Ascending aorta (tissue), 2 donors: ENCODE measurements at regions not wholly inside any gene's neighbourhood (a gene's known extent, or its start where the extent isn't known, plus 50 kb on each side); places are given as distances from the start of the nearest gene placed in this dataset.

ENCODE experiments used
- DNase-seq, 2 donors: peaks; one replicate each; pipeline ENCODE4 v3.0.0-alpha.2; 2019; ENCODE audit warnings: low spot score in 2 of 2
- H3K27ac ChIP-seq, 2 donors: fragments of 200-600 bp; sonication (generic); one replicate each; pipeline ENCODE4 v1.5.1; 2016 to 2017; ENCODE audit warnings: mild to moderate bottlenecking in 1 of 2
- H3K27me3 ChIP-seq: fragments of 200-600 bp; sonication (generic); one replicate; pipeline ENCODE4 v1.5.1; 2017
- H3K36me3 ChIP-seq, 2 donors: fragments of 200-600 bp; sonication (generic); one replicate each; pipeline ENCODE4 v1.5.1; 2016
- H3K4me1 ChIP-seq, 2 donors: fragments of 200-600 bp; sonication (generic); one replicate each; pipeline ENCODE4 v1.5.1; 2016 to 2017; ENCODE audit warnings: mild to moderate bottlenecking in 1 of 2
- H3K4me3 ChIP-seq, 2 donors: fragments of 200-600 bp; sonication (generic); one replicate each; pipeline ENCODE4 v1.5.1; 2016 to 2017; ENCODE audit warnings: mild to moderate bottlenecking in 1 of 2
- H3K9me3 ChIP-seq, 2 donors: fragments of 200-600 bp; sonication (generic); one replicate each; pipeline ENCODE4 v1.5.1; 2016
- intact Hi-C: fragments of 100-400 bp; cut with DNase I; formaldehyde crosslinking; loops from one replicate; pipeline ENCODE4 v1.15.1; 2023
- TF ChIP-seq, protein P1 (sequence below), 3 experiments: fragments of 200-600 bp in 2 of 3; fragments of 450-650 bp in 1 of 3; sonication (generic) in 2 of 3; IDR thresholded peaks; one replicate each; pipeline ENCODE4 v1.5.1; 2016 to 2019; ENCODE audit warnings: antibody characterized with exemption in 3 of 3, mild to moderate bottlenecking in 1 of 3, moderate library complexity in 1 of 3

DNA sequence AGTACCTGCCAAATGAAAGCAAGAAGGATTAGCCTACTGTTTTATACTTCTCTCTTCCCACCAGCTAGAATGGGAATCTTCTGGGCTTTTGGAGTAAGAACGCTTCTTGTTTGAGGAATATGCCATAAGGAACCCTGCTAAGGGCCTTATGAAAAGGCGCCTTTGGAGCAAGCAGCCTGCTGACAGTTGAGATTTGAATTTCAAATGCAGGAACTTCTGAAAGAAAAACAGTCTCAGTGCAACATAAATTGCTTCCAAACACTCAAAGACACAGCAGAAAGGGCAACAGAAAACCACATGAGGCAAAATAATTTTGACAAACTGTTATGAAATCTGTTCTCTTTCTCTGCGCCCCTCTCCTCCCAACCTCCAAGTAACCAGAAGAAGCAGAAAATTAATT is 149.4 kb upstream of the B3GAT2 start:
- TF ChIP-seq, protein P1, sequence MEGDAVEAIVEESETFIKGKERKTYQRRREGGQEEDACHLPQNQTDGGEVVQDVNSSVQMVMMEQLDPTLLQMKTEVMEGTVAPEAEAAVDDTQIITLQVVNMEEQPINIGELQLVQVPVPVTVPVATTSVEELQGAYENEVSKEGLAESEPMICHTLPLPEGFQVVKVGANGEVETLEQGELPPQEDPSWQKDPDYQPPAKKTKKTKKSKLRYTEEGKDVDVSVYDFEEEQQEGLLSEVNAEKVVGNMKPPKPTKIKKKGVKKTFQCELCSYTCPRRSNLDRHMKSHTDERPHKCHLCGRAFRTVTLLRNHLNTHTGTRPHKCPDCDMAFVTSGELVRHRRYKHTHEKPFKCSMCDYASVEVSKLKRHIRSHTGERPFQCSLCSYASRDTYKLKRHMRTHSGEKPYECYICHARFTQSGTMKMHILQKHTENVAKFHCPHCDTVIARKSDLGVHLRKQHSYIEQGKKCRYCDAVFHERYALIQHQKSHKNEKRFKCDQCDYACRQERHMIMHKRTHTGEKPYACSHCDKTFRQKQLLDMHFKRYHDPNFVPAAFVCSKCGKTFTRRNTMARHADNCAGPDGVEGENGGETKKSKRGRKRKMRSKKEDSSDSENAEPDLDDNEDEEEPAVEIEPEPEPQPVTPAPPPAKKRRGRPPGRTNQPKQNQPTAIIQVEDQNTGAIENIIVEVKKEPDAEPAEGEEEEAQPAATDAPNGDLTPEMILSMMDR (IDR thresholded peaks at IDR 0.05) = no peak
- H3K4me3 ChIP-seq = no peak overlapping the region
- H3K27ac ChIP-seq = peak overlapping the region; percentile 3 to 64

DNA sequence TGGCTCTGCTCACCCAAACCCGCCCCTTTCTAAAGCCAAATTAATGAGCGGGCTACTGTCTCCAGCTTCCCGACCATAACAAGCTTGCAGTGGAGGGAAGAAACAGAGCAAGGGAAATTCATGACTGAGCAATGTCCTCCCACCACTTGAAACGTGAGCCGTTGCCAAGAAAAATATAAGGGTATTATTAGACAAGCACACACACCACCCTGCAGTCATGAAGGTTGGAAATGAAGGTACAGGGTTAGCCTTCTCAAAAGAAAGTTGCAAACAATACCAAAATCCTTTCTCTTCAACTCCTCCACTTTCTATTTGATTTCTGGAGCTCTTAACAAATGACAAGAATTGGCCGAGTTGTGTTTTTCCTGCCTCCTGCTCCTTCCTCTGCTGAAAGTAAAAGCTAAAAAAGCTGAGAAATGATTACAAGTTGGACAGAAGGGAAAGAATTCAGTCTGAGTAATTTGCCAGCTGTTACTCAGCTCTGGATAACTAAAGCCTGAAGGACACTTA is 151.1 kb upstream of the B3GAT2 start:
- no peaks in the 10 kb centered on the region for H3K9me3 ChIP-seq
- intact Hi-C loops = no loop called here
- H3K4me1 ChIP-seq = peaks cover 0 to 10% of the 10 kb centered on the region in 2 donors
- no peak for DNase-seq
- peak overlapping the region; percentile 62 to 64 for H3K27ac ChIP-seq
- TF ChIP-seq, protein P1 (IDR thresholded peaks at IDR 0.05) = no peak
- H3K27me3 ChIP-seq = no peaks in the 10 kb centered on the region
- H3K4me3 ChIP-seq = peak overlapping the region; percentile 38 to 47
- no peaks in the 10 kb centered on the region for H3K36me3 ChIP-seq

More for the DNA sequence above, 149.4 kb upstream of the B3GAT2 start:
- no peaks in the 10 kb centered on the region for H3K36me3 ChIP-seq
- no peaks in the 10 kb centered on the region for H3K9me3 ChIP-seq
- DNase-seq = no peak
- H3K4me1 ChIP-seq = peaks cover 0 to 10% of the 10 kb centered on the region in 2 donors
- H3K27me3 ChIP-seq = no peaks in the 10 kb centered on the region
- intact Hi-C loops = no loop called here

DNA sequence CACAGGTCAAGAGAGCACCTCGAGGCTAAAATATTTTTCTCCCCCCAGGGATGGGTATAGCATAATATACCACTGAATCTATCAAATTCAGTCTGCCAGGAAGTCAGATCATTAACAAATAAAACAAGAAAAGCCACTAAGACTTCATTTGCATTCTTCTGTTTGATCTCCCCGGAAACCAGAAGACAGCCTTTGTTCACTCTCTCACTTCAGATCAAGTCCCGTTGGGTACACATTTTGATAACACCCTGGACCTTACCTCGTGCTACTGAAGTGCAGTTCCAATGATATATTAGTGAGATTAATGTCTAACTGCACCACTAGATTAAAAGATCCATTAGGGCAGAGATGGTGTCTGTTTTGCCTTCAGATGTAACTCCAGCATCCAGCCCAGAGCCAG is 157.7 kb upstream of the B3GAT2 start:
- DNase-seq = no peak
- Histone ChIP-seq H3K4me3 (no peak overlapping the region), H3K36me3 (no peaks in the 10 kb centered on the region), H3K9me3 (peaks cover 0 to 3% of the 10 kb centered on the region in 2 donors), H3K4me1 (no peaks in the 10 kb centered on the region), H3K27me3 (no peaks in the 10 kb centered on the region), H3K27ac (no peak overlapping the region)
- TF ChIP-seq, protein P1 (IDR thresholded peaks at IDR 0.05) = no peak
- intact Hi-C loops = no loop called here

DNA sequence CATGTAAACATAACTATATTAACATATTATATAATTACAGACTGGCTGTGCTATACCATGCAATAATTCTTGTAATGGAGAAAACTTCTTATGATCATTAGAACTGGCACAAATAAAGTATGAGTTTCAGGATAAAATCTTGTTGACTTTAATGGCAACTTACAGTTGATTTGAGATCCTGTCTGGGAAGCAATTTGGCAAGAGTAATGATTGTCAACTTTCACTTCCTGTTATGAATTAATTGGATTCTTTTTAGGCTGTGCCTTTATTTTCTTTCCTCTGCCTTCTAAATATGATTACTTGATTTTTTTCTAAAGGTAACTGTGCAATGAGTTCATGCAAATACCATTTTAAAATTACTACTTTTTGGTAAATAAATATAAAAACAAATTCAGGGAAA is 158.1 kb upstream of the B3GAT2 start:
- TF ChIP-seq, protein P1 (IDR thresholded peaks at IDR 0.05) = no peak
- H3K27me3 ChIP-seq = no peaks in the 10 kb centered on the region
- no peaks in the 10 kb centered on the region for H3K36me3 ChIP-seq
- H3K9me3 ChIP-seq = peaks cover 0 to 5% of the 10 kb centered on the region in 2 donors
- intact Hi-C loops = no loop called here
- no peak for DNase-seq
- H3K27ac ChIP-seq = no peak overlapping the region
- H3K4me3 ChIP-seq = no peak overlapping the region
- no peaks in the 10 kb centered on the region for H3K4me1 ChIP-seq

DNA sequence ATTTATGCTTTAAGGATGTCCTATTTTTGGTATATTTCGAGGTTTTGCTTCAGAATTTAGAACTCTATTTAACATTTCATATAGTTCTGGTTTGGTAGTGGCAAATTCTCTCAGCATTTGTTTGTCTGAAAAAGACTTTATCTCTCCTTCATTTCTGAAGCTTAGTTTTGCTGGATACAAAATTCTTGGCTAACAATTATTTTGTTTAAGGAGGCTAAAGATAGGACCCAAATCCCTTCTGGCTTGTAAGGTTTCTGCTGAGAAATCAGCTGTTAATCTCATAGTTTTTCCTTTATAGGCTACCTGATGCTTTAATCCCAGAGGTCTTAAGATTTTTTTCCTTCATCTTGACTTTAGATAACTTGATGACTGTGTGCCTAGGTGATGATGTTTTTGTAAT is 162.7 kb upstream of the B3GAT2 start:
- Histone ChIP-seq H3K4me1 (no peaks in the 10 kb centered on the region), H3K4me3 (no peak overlapping the region), H3K27ac (no peak overlapping the region), H3K9me3 (peaks cover 0 to 5% of the 10 kb centered on the region in 2 donors), H3K27me3 (no peaks in the 10 kb centered on the region), H3K36me3 (no peaks in the 10 kb centered on the region)
- intact Hi-C loops = no loop called here
- DNase-seq = no peak
- TF ChIP-seq, protein P1 (IDR thresholded peaks at IDR 0.05) = no peak

DNA sequence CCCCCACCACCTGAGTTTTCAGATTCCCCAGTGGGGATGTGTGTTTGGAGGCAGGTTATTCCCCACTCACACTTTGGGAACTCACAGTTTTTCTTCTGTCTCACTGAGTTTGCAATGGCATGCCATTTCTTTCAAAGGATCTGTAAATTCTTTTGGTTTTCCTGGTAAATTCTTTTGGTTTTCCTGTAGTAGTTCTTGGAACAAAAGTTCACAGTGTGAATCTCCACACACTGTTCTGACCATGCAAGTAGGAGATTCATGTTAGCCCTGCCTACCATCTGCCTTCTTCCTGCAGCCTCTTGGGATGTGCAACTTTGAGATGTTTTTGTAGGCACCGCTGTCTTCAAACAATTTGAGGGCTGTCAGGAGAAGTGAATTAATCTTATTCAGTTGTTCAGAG is 165.6 kb upstream of the OGFRL1 start:
- TF ChIP-seq, protein P1 (IDR thresholded peaks at IDR 0.05) = no peak
- intact Hi-C loops = no loop called here
- H3K4me1 ChIP-seq = no peaks in the 10 kb centered on the region
- H3K27ac ChIP-seq = no peak overlapping the region
- peaks cover 0 to 5% of the 10 kb centered on the region in 2 donors for H3K9me3 ChIP-seq
- no peak for DNase-seq
- H3K27me3 ChIP-seq = no peaks in the 10 kb centered on the region
- H3K36me3 ChIP-seq = no peaks in the 10 kb centered on the region
- H3K4me3 ChIP-seq = no peak overlapping the region
